NOMO-1 treated with DMSO at 0.1 percent for 48 hours (cell line): ENCODE measurements at regions not wholly inside any gene's neighbourhood (a gene's known extent, or its start where the extent isn't known, plus 50 kb on each side); places are given as distances from the start of the nearest gene placed in this dataset.

Experiments
- DNase-seq: peaks from one replicate; lab custom pipeline; 2025; ENCODE audit not compliant: unreplicated experiment; lab: John Stamatoyannopoulos, UW

- DNase-seq: no peak
These were observed 160.9 kb upstream of the PROX1 start for GRCh38 chr1:213826891-213827290.

GRCh38 chr1:213828867-213829266 is 158.9 kb upstream of the PROX1 start:
- no peak for DNase-seq

- no peak for DNase-seq
These were observed 158.0 kb upstream of the PROX1 start for GRCh38 chr1:213829780-213830179.

- DNase-seq: no peak
These were observed 157.4 kb upstream of the PROX1 start for GRCh38 chr1:213830371-213830770.

GRCh38 chr1:213840575-213840974 is 147.2 kb upstream of the PROX1 start:
- DNase-seq: no peak

GRCh38 chr1:213844632-213845031 is 143.1 kb upstream of the PROX1 start:
- no peak for DNase-seq

GRCh38 chr1:213852107-213852506 is 135.7 kb upstream of the PROX1 start:
- DNase-seq: no peak

- no peak for DNase-seq
These were observed 129.2 kb upstream of the PROX1 start for GRCh38 chr1:213858581-213858980.

- no peak for DNase-seq
These were observed 125.9 kb upstream of the PROX1 start for GRCh38 chr1:213861841-213862240.

- no peak for DNase-seq
These were observed 123.7 kb upstream of the PROX1 start for GRCh38 chr1:213864091-213864490.

- no peak for DNase-seq
These were observed 119.3 kb upstream of the PROX1 start for GRCh38 chr1:213868482-213868881.

- DNase-seq: no peak
These were observed 116.6 kb upstream of the PROX1 start for GRCh38 chr1:213871179-213871578.

GRCh38 chr1:213874789-213875188 is 113.0 kb upstream of the PROX1 start:
- DNase-seq: no peak

GRCh38 chr1:213876531-213876930 is 111.2 kb upstream of the PROX1 start:
- no peak for DNase-seq

- DNase-seq: peak; percentile 44
These were observed 104.2 kb upstream of the PROX1 start for GRCh38 chr1:213883618-213884017.

GRCh38 chr1:213884402-213884801 is 103.4 kb upstream of the PROX1 start:
- no peak for DNase-seq

GRCh38 chr1:213884942-213885341 is 102.8 kb upstream of the PROX1 start:
- DNase-seq: no peak

GRCh38 chr1:213887842-213888241 is 99.9 kb upstream of the PROX1 start:
- no peak for DNase-seq

- no peak for DNase-seq
These were observed 95.5 kb upstream of the PROX1 start for GRCh38 chr1:213891989-213892902.

- DNase-seq: no peak
These were observed 89.1 kb upstream of the PROX1 start for GRCh38 chr1:213898684-213899083.

GRCh38 chr1:213899413-213899812 is 88.4 kb upstream of the PROX1 start:
- DNase-seq: peak; percentile 23

GRCh38 chr1:213905344-213905743 is 82.4 kb upstream of the PROX1 start:
- no peak for DNase-seq

GRCh38 chr1:213908521-213908920 is 79.3 kb upstream of the PROX1 start:
- DNase-seq: no peak
